C4-2B (cell line): ENCODE measurements at regions not wholly inside any gene's neighbourhood (a gene's known extent, or its start where the extent isn't known, plus 50 kb on each side); places are given as distances from the start of the nearest gene placed in this dataset.

Source experiments
- H3K27ac ChIP-seq: fragments of 450-650 bp; 2 replicates; pipeline ENCODE4 v1.5.1; 2017
- CTCF ChIP-seq: fragments of 450-650 bp; conservative IDR thresholded peaks from 2 replicates; pipeline ENCODE4 v1.5.1; 2017; ENCODE audit warnings: mild to moderate bottlenecking
- ZFX ChIP-seq: fragments of 450-650 bp; IDR thresholded peaks from 2 replicates; pipeline ENCODE4 v1.6.1; 2017

DNA sequence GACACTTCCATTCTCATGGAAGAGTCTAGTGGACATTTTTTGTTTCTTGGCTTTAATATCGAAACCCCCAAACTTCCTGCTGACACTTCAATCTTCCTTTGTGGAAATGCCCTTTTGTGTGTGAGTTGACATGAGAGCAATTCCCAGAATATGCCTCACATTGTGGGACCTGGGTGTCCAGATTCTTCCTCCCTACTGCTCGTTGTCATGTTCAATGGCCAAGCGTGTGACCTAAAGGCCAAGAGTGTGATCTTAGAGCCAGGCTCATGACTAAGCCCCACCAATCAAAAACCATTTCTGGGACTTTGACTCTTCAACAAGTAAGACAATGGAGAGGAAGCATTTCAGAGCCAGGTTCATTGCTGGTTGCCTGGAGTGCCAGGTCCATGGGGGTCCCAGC lies 52.5 kb upstream of the BMPER start:
- no peak overlapping the region for H3K27ac ChIP-seq
- TF ChIP-seq CTCF (no peak), ZFX (no peak)

DNA sequence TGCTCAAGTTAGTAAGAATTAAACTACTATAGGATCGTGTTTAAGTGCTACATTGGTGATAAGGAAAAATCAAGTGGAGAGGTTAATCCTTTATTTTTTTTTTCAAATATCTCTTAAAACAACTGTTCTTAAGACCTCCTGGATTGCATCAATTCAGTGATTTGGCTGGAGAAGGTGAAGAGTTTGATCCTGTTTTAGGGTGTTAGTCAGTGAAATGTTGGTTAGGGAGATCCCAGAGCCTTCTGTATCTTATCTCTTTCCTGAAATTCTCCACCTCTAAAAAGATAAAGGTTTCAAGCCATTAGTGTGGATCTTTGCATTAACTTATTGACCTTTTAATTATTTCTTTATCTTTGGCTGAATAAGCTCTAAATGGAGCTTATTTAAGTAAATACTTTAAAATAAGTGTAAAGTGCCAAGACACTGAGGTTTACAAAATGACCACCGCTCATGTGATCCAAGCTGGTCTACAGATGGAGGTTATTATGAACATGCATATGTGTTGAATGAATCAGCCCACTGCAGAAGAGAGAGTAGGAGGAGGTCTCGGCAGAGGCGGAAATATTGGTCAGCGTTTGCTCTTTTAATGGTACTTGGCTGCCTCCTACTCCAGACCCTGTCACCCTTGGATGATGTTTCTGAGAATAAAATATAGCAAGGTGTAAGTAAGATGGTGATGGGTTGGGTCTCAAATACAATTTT lies 51.8 kb upstream of the BMPER start:
- TF ChIP-seq ZFX, result no peak
- no peak for TF ChIP-seq CTCF
- no peak overlapping the region for H3K27ac ChIP-seq

- no peak overlapping the region for H3K27ac ChIP-seq
- TF ChIP-seq CTCF (no peak), ZFX (no peak)
Measured at GRCh38 chr7:33854178-33854577, 51.2 kb upstream of the BMPER start.

DNA sequence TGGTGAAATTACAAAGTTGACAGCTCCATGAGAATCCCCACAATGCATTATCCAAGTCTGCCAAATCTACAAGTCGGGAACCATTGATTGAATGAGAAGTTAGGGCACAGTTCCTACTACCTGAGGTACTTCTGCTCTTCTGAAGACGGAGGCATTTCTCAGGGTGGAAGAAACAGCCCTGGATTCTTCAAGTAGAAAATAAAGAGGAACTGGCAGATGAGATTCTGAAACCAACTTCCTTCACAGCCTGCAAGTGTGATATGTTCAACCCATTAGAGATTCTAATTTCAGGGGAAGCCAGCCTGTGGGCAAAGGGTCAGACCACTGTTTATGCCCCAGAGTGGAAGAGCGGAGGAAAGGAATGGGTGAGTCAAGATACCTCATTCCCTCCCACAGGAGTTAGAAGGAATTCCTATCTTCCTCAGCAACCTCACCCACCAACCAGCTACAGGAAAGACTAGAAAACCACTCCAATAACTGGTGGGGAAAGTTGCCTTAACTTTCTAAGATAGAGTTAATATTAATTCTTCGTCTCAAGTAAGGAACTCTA lies 50.5 kb upstream of the BMPER start:
- TF ChIP-seq CTCF, result no peak
- TF ChIP-seq ZFX, result no peak
- H3K27ac ChIP-seq, result no peak overlapping the region
